ENCODE measurements at regions not wholly inside any gene's neighbourhood (a gene's known extent, or its start where the extent isn't known, plus 50 kb on each side); places are given as distances from the start of the nearest gene placed in this dataset.
"Not testable (repeated sequence)": the region's sequence is repeated elsewhere in the genome, so short reads cannot be mapped to it uniquely, and the experiment has no call there.

GRCh38 chr11:67824861-67825260 lies 150.4 kb upstream of the ALDH3B2 start:
- TF ChIP-seq CTCF, POLR2A, POLR2AphosphoS5 (IDR thresholded peaks at IDR 0.05): not testable (repeated sequence)
